ENCODE measurements at regions not wholly inside any gene's neighbourhood (a gene's known extent, or its start where the extent isn't known, plus 50 kb on each side); places are given as distances from the start of the nearest gene placed in this dataset.

DNA sequence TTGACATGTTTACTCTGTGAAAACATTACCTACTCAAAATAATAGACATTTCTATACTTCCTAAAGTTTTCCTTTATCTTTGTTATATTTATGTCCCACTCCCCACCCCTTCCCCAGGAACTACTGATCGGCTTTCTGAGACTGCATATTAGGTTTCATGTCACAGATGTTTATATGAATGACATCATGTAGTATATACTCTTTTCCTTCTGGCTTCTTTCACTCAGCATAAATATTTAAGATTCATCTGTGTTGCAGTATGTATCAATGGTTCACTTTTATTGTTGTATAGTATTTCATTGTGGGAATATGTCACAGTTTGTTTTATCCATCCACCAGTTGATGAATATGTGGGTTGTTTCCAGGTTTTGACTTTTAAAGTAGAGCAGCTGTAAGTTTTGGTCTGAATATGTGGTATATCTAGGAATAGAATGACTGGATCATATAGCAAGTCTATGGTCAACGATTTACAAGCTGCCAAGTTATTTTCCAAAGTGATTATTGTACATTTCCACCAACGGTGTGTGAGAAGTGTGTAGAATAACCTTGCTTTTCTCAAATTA is 73.8 kb upstream of the CAV2 start:
- TF ChIP-seq, protein P1, sequence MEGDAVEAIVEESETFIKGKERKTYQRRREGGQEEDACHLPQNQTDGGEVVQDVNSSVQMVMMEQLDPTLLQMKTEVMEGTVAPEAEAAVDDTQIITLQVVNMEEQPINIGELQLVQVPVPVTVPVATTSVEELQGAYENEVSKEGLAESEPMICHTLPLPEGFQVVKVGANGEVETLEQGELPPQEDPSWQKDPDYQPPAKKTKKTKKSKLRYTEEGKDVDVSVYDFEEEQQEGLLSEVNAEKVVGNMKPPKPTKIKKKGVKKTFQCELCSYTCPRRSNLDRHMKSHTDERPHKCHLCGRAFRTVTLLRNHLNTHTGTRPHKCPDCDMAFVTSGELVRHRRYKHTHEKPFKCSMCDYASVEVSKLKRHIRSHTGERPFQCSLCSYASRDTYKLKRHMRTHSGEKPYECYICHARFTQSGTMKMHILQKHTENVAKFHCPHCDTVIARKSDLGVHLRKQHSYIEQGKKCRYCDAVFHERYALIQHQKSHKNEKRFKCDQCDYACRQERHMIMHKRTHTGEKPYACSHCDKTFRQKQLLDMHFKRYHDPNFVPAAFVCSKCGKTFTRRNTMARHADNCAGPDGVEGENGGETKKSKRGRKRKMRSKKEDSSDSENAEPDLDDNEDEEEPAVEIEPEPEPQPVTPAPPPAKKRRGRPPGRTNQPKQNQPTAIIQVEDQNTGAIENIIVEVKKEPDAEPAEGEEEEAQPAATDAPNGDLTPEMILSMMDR (conservative IDR thresholded peaks at IDR 0.05; ENCODE audit: low read length), result no peak
- TF ChIP-seq EZH2phosphoT487 (IDR thresholded peaks at IDR 0.05; ENCODE audit: borderline replicate concordance, low read depth, low read length), result no peak

All from OCI-LY7 (cell line).